Thyroid gland (tissue), 4 donors: ENCODE measurements at regions not wholly inside any gene's neighbourhood (a gene's known extent, or its start where the extent isn't known, plus 50 kb on each side); places are given as distances from the start of the nearest gene placed in this dataset.

Experiments used
- DNase-seq, 2 donors: peaks; one replicate each; pipeline ENCODE4 v3.0.0-alpha.2; 2019
- H3K27ac ChIP-seq, 3 donors: fragments of 200-600 bp; sonication (generic); 1 replicate in 2 of 3; 2 replicates in 1 of 3; pipeline ENCODE4 v1.5.1; 2016 to 2019; ENCODE audit warnings: mild to moderate bottlenecking in 1 of 3, moderate library complexity in 1 of 3
- H3K27me3 ChIP-seq: fragments of 200-600 bp; sonication (generic); one replicate; pipeline ENCODE4 v1.5.1; 2019
- H3K36me3 ChIP-seq, 2 donors: fragments of 200-600 bp; sonication (generic); one replicate each; pipeline ENCODE4 v1.5.1; 2016 to 2019
- H3K4me1 ChIP-seq, 2 donors: fragments of 200-600 bp; sonication (generic); one replicate each; pipeline ENCODE4 v1.5.1; 2017 to 2019
- H3K4me3 ChIP-seq, 3 donors: fragments of 200-600 bp; sonication (generic); replicated peaks in 1 of 3; 1 replicate in 2 of 3; 2 replicates in 1 of 3; pipeline ENCODE4 v1.5.1; 2016; ENCODE audit warnings: mild to moderate bottlenecking in 1 of 3
- H3K9me3 ChIP-seq: fragments of 200-600 bp; sonication (generic); one replicate; pipeline ENCODE4 v1.5.1; 2017
- POLR2A ChIP-seq, 2 donors: fragments of 450-650 bp; IDR thresholded peaks; one replicate each; pipeline ENCODE4 v1.6.1; 2017; ENCODE audit warnings: antibody characterized with exemption in 2 of 2, mild to moderate bottlenecking in 2 of 2, moderate library complexity in 1 of 2
- WGBS, 2 donors: methylation state at CpG; one replicate each; pipeline ENCODE4 v1.1.5; 2017; 5-methylcytosine and 5-hydroxymethylcytosine counted together
- intact Hi-C: fragments of 100-400 bp; cut with DNase I; formaldehyde crosslinking; loops from one replicate; pipeline ENCODE4 v1.15.1; 2023
- TF ChIP-seq, protein P1 (sequence below), 6 experiments: fragments of 200-600 bp in 3 of 6; fragments of 450-650 bp in 3 of 6; sonication (generic) in 3 of 6; IDR thresholded peaks; one replicate each; pipeline ENCODE4 v1.5.1; 2016 to 2019; ENCODE audit warnings: antibody characterized with exemption in 6 of 6, mild to moderate bottlenecking in 2 of 6, inconsistent platforms in 1 of 6, moderate library complexity in 1 of 6

DNA sequence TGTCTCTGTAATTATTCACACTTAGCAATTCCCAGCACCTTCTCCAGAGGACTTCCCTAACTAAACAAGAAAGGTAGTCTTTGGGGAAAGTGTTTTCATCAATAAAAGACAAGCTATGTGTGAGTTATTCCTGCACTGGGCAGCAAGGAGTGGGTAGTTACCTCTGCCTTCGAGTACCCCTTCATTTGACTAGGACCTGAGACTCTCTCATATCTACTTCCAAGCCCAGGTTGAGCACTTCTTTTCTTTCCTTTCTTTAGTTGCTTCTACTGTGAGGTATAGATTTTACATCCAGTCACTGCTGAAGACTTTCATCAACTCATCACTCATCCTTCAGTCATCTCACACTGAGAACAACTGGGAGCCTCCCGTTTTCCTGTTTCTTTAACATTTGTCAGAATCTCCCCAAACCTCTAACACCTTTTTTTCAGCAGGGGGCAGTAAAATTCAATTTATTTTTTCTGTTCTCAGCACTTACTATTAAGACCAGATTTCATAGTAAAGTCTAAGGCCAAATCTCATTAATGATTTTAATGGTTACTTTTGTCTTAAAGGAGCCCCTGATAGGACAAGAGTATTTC is 80.1 kb upstream of the PRSS1 start:
- intact Hi-C loops: no loop called here
- WGBS, 2 donors: 43 to 45% methylated on average over 2 of the region's 2 CpGs
- Histone ChIP-seq H3K4me3 (no peak overlapping the region), H3K36me3 (no peaks in the 10 kb centered on the region), H3K27ac (no peak overlapping the region), H3K4me1 (no peaks in the 10 kb centered on the region), H3K27me3 (no peaks in the 10 kb centered on the region), H3K9me3 (no peaks in the 10 kb centered on the region)
- TF ChIP-seq POLR2A (IDR thresholded peaks at IDR 0.05): no peak
- TF ChIP-seq, protein P1, sequence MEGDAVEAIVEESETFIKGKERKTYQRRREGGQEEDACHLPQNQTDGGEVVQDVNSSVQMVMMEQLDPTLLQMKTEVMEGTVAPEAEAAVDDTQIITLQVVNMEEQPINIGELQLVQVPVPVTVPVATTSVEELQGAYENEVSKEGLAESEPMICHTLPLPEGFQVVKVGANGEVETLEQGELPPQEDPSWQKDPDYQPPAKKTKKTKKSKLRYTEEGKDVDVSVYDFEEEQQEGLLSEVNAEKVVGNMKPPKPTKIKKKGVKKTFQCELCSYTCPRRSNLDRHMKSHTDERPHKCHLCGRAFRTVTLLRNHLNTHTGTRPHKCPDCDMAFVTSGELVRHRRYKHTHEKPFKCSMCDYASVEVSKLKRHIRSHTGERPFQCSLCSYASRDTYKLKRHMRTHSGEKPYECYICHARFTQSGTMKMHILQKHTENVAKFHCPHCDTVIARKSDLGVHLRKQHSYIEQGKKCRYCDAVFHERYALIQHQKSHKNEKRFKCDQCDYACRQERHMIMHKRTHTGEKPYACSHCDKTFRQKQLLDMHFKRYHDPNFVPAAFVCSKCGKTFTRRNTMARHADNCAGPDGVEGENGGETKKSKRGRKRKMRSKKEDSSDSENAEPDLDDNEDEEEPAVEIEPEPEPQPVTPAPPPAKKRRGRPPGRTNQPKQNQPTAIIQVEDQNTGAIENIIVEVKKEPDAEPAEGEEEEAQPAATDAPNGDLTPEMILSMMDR (IDR thresholded peaks at IDR 0.05): peak in 4 of 6 experiments; percentile 34 to 61 (median 54)
- no peak for DNase-seq

DNA sequence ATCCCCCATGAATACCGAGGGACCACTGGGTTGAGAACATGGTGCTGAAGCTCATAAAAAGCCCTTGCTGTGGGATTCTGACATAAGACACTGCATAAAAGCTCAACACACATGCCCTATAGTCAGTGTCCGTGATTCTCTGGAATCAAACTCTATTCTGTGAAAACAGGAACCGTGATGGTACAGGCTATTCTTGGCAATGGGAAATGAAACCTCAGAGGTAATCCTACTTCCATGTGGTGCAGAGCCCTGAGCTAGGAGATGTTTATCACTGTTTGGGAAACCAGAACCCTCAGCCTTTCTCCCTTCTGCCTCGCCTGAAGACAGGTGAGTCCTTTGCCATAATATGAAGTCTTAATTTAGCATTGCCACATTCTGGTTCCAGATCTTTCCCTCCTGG is 80.8 kb upstream of the PRSS1 start:
- intact Hi-C loops: no loop called here

DNA sequence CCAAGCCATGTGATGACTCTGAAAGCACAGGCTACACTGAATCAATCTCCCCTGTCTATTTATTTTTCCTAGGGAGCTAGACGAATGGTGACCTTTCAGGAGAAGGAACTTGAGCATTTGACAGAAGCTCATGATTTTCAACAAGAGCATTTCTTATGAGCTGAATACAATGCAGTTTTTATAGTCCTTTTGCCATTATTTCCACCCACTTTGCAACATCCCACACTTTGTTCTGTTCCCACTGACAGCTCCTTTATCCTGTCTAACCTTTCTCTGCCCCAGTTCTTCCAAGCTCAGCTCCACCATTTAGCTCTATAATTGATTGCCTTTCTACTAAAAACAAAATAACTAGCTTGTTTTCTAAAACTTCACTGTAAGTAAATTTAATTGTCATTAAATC is 91.9 kb upstream of the PRSS1 start:
- Histone ChIP-seq H3K4me1 (no peaks in the 10 kb centered on the region), H3K4me3 (no peak overlapping the region), H3K27me3 (no peaks in the 10 kb centered on the region), H3K9me3 (no peaks in the 10 kb centered on the region), H3K27ac (no peak overlapping the region), H3K36me3 (no peaks in the 10 kb centered on the region)
- DNase-seq: no peak
- WGBS, 2 donors: 65 to 80% methylated on average over 1 of the region's 1 CpG
- intact Hi-C loops: no loop called here
- TF ChIP-seq POLR2A (IDR thresholded peaks at IDR 0.05): no peak
- TF ChIP-seq, protein P1 (IDR thresholded peaks at IDR 0.05): no peak

More for the DNA sequence above, 80.8 kb upstream of the PRSS1 start:
- TF ChIP-seq POLR2A (IDR thresholded peaks at IDR 0.05): no peak
- TF ChIP-seq, protein P1 (IDR thresholded peaks at IDR 0.05): no peak
- H3K4me3 ChIP-seq: no peak overlapping the region
- no peak overlapping the region for H3K27ac ChIP-seq
- H3K4me1 ChIP-seq: no peaks in the 10 kb centered on the region
- H3K9me3 ChIP-seq: no peaks in the 10 kb centered on the region
- no peak for DNase-seq
- no peaks in the 10 kb centered on the region for H3K27me3 ChIP-seq
- no peaks in the 10 kb centered on the region for H3K36me3 ChIP-seq
- 44 to 45% methylated on average over 4 of the region's 4 CpGs for WGBS, 2 donors

DNA sequence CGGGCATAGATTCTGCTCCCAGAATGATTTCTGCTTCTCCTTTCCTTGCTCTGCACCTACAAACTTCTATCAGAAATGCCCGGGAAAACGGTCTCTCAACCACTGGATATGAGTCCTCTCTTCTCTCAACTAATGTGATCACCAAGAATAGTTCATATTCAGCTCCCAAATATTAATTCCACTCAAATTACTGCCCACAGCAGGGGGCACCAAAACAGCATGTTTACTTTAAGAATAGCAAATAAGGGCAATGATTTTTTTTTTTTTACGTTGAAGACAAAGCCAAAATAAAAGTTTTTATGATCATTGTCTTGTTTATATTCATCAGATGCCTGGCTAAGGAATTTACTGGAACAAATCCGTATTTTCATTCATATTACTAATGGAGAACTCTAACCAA is 94.9 kb upstream of the PRSS1 start:
- H3K27ac ChIP-seq: no peak overlapping the region
- 82 to 88% methylated on average over 2 to 5 of the region's 5 CpGs for WGBS, 2 donors
- H3K4me1 ChIP-seq: no peaks in the 10 kb centered on the region
- TF ChIP-seq, protein P1 (IDR thresholded peaks at IDR 0.05): no peak
- no peak for TF ChIP-seq POLR2A (IDR thresholded peaks at IDR 0.05)
- DNase-seq: no peak
- no peaks in the 10 kb centered on the region for H3K36me3 ChIP-seq
- H3K4me3 ChIP-seq: no peak overlapping the region
- no peaks in the 10 kb centered on the region for H3K27me3 ChIP-seq
- intact Hi-C loops: no loop called here
- no peaks in the 10 kb centered on the region for H3K9me3 ChIP-seq

DNA sequence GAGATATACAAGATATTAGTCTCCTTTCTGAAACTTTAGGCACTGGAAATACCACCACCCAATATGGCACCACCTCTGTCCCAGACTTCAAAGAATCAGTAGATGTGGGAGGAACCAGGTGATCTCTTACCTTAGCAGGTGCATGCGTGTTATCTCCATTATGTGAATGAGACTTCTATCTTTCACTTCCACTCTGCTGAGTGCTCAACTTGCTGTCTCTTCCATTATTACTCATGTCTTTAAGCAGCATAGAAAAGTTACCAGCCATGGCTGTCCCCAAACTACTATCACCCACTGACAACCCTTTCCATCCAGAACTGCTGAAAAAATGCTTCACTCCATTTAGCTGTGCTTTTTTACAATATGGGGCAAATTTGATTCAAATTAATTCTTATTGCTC is 101.5 kb upstream of the PRSS1 start:
- 85 to 100% methylated on average over 1 of the region's 1 CpG for WGBS, 2 donors
- H3K27me3 ChIP-seq: no peaks in the 10 kb centered on the region

More for the DNA sequence above, 101.5 kb upstream of the PRSS1 start:
- H3K36me3 ChIP-seq: no peaks in the 10 kb centered on the region
- no peaks in the 10 kb centered on the region for H3K9me3 ChIP-seq
- H3K27ac ChIP-seq: no peak overlapping the region
- H3K4me3 ChIP-seq: no peak overlapping the region
- no peaks in the 10 kb centered on the region for H3K4me1 ChIP-seq
- no peak for DNase-seq
- intact Hi-C loops: no loop called here
- TF ChIP-seq, protein P1 (IDR thresholded peaks at IDR 0.05): no peak
- TF ChIP-seq POLR2A (IDR thresholded peaks at IDR 0.05): no peak
